ENCODE measurements at regions not wholly inside any gene's neighbourhood (a gene's known extent, or its start where the extent isn't known, plus 50 kb on each side); places are given as distances from the start of the nearest gene placed in this dataset.

DNA sequence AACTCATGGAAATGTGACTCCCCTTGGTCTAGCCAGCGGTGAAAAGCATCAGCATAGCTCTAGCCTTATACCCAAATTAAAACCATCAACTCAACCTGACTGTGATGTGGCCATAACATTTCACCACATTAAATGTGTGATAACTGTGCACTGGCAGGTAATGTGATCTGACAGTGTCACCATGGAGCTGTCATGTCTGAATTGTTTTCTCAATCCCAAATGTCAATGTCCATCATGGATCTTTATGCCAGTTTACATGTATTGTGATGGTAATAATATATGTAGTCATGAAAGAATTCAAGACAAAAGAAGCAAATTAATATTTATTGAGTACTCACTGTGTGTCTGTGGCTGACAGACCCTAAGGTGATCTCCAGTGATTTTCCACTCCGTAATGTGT, 213.4 kb upstream of the EOMES start:
- DNase-seq (ENCODE audit: low read depth) = no peak

DNA sequence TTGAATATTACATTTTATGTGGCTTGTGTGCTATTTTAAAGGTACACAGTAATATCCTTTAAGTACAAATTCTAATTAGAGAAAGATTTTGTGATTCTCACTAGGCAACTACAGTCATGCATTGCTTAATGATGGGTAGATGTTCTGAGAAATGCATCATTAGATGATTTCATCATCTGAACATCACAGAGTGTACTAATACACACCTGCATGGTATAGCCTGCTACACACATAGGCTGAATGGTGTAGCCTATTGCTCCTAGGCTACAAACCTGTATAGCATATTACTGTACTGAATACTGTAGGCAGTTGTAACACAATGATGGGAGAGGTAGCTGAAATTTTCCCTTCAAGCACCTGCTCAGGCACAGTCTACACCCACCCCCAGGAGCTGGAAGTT, 217.4 kb upstream of the EOMES start:
- DNase-seq (ENCODE audit: low read depth) = no peak

DNA sequence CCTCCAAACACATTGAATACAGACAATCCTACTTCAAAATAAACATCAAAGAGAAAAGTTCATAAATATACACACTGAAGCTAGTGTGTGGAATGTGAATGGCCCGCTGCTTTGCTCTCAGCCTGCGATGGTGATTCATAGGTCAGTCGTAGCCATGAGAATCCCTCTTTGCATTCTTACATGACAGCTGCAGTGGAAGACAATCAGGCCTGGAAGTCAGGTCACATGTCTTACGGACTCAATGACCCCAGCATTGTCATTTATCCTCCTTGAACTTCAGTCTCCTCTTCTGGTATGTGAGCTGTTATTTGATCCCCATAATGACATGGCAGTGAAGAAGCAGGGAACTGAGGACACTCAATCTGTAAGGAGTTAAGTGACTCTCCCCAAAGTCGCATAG, 217.8 kb upstream of the EOMES start:
- DNase-seq (ENCODE audit: low read depth) = no peak

DNA sequence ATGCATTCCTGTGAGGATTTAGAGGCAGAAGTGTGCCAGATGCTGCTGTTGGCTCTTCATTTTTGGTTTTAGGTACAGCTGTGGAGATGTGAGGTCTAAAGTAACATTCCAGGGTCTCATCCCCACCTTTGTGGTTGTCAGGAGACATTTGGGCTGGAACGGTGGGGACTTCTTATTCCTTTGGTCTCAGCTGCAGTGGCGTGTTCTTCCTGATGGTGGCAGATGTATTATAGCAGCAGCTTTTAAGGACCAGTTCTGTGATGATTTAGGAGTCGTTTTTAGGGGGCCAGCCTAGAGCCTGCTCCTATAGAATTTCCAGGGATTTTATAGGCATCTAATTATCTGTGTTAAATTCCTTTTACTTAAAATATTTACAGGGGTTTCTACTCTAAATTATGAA, 221.0 kb upstream of the EOMES start:
- no peak for DNase-seq (ENCODE audit: low read depth)

DNA sequence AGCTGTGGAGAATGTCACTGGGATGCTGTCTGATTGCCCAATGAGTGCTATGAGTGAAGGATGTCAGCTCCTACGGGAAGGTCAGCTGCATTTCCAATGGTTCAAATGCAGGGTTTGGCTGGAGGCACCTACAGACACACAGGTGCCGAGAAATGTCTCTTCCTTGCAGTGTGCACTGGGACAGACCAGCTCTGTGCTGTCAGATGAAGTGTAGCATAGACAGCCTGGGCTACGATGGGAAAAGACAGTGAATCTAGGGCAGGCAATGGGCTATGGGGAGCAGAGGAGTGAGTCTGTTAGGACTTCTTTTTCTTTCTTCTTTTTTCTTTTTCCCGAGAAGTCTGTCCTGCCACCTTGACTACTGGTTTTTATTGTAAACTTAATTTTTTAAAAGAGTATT, 223.1 kb upstream of the EOMES start:
- no peak for DNase-seq (ENCODE audit: low read depth)

DNA sequence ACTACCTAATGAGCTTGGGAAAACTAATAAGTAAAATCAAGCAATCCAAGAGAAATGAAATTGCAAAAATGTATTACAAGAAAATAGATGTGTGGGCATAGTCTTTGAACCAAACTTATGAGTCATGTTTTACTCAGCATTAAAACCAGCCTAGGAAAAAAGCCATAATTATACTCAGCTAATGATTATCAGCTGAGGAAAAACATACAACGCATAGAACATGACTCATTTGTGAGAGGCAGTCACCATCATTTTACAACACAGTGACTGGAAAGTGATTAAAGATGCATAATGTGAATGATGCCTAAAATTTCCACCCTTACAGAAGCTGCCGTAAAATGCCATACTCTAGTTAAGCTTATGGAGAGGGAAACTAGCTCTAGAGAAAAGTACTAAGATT, 238.0 kb upstream of the EOMES start:
- DNase-seq (ENCODE audit: low read depth) = no peak

DNA sequence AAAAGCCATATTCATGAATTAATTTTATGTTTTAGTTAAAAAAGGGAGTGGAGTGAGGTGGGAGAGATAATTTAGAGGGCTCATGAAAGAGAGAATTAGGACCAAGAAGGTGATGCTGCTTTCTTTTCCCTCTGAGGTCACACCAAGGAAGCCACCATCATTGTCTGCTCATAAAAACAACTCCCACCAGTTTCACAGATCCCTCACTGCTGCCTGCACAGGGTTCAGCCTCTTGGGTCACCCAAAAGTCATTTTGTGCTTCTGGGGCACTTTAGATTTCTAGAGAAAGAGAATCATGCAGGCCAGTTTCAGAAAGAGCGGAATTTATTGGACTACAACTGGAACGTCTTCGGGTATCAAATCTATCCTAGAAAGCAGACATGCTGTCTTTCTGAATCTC, 241.4 kb upstream of the EOMES start:
- DNase-seq (ENCODE audit: low read depth) = no peak

DNA sequence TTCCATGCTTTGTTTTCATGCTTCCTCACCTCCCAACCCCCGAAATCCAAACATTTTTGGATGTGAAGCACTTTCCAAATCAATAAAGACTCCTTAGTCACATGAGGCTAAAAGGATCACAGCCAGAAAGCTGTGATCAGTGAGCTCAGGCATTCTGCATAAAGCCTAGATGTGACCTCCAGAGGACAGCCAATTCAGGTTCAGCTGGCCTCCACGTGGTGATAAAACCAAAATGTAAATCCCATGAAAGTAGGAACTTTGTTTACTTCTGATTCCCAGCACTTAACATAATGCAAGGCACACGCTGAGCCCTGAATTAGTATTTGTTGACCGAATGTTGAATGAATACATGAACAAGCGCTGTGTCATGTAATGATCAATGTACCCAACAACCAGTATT, 249.5 kb upstream of the EOMES start:
- no peak for DNase-seq (ENCODE audit: low read depth)

DNA sequence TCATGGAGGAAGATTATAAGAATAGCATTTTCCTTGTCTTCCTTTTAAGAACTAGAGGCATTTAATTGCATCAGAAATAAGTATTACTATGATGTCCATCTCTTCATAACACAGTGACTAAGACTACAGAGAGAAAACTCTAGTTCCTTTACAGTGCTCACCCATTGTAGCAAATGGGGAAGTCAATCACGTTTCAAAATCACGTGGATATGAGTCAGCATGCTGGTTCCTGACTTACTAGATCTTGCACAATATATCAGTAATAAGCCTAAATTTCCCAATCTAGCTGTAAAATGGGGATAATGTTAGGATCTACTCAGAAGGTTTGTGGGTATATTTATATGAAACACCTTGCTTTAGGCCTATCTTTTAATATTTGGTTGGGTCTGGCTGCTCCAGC, 254.8 kb upstream of the EOMES start:
- DNase-seq (ENCODE audit: low read depth) = peak; percentile 8

DNA sequence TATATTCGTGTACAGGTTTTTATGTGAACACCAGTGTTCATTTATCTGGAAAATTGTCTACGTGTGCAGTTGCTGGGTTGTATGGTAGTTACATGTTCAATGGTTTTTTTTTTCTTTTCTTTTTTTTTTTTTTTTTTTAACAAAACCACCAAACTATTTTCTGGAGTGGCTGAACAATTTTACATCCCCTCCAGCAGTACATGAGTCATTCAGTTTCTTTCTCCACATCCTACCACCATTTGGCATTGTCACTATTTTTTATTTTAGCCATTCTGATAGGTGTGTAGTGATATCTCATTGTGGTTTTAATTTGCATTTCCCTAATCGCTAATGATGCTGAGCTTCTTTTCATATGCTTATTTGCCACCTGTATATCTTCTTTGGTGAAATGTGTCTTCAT, 256.3 kb upstream of the EOMES start:
- DNase-seq (ENCODE audit: low read depth) = no peak

DNA sequence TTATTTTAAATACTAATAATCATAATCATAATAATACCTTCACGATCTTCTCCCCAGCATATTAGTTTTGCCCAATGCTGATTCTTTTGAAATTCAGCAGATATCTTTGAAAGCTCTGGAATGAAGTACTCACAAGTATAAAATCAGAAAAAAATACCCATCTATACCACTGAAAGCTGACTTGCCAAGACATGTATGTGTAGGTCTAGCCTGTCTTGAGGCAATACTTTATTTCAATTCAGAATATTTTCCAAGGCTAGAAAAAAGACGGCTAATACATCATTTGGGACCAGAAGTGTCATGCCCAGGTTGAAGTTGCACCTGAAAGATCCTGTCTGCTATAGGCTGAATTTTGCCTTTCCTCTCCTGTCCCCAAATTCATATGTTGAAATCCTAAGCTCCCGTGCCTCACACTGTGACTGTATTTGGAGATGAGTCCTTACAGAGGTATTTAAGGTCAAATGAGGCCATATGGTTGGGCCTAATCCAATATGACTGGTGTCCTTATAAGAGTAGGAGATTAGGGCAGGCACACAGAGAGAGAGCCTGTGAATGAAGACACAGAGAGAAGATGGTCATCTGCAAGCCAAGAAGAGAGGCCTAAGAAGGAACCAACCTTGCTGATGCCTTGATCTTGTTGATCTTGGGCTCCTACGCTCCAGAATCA, 255.9 kb upstream of the CMC1 start:
- no peak for DNase-seq (ENCODE audit: low read depth)

DNA sequence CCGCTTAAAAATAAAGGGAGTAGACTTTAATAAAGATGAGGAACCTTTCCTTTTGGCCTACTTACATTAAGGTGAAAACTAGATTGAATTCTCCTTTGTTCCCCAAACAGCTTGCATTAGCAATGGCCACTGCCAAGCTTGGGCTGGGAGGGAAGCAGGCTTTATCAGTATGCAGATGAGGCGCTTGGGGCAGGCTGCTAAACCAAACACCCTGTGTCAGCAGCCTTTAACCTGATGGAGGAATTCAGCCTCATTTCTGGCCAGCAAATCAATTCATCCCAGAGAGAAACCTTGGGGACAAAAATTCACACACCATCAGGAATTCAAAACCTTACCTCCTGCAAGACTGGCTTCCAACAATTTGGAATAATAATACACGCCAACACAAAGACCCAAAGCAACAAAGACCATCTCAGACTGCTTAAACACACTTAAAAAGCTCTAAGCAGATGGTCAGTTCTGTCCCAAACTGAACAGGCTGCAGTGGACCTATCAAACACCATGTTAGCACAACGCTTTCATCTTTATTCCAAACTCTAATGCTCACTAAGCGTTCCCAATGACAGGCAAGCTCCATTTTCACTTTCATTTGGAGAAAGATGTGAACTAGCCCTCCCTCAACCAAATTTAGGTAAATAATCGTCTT, 255.1 kb upstream of the CMC1 start:
- no peak for DNase-seq (ENCODE audit: low read depth)

DNA sequence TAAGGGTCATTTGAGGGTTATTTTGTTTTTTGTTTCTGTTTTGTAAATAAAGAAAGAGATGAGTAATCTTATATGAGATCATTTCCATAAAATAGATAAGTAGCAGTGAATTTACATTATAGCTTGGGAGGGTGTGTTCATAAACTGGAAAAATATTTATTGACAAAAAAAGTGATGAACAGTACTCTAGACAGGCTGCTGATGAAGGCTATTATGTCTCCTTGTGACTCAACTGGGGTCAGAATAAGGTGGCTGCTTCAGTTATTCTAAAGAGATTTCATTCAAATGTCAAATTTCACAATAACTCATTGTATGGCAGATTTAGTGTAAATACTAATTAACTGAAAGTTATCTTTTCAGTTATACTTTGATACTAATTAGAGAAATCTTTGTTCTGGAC, 251.1 kb upstream of the CMC1 start:
- DNase-seq (ENCODE audit: low read depth) = no peak

DNA sequence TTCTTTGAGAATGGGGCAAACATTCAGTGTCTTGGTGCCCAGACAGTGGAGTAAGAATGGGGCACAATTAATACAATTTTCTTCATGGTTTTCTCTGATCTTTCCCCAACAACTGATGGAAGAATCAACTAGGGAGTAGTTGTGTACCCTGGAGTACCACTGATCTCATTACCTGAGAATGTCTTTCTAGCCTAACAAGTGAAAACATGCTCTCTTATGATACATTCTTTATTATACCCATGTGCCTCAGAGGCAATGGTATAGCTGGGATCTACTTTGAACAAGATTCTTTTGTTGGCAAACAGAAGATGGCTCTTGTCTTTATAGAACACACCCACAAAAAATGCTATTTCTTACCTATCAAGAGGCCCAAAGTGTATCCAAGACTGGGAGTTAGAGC, 250.6 kb upstream of the CMC1 start:
- no peak for DNase-seq (ENCODE audit: low read depth)

DNA sequence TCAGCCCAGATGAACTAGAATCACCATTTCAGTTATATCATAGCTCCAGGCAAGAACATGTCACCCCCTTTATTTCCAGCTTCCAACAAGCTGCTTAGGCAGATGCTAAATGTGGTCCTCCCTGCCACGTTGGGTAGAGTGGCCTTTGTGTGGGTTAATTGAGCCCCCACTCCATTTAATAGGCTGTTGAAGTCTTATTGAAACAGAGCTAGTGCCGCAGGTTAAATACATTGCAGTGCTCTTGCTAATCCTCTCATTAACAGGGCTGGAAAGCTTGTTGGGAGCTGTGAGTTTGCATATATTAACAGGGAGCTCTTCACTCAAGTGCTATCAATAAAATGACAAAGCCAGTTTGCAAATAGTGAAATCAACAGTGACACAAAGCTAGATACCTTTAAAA, 248.4 kb upstream of the CMC1 start:
- no peak for DNase-seq (ENCODE audit: low read depth)

DNA sequence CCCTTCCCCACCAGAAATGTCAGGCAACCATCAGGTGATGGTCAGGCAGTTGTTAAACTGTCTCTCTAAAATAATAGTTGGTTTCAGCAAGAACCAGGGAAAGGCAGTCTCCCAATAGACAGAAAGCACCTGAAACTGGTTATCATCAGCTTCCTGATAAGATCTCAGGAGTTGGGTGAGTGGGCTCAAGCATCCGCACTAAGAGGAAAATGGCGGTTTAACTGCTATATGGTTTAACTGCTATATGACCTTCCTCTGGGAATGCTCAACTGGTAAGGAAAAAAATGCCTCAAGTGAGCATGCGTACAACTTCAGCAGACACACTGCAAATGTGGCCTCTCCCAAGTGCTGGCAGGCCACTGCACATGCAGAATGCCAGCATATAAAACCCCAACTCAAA, 240.8 kb upstream of the CMC1 start:
- no peak for DNase-seq (ENCODE audit: low read depth)

DNA sequence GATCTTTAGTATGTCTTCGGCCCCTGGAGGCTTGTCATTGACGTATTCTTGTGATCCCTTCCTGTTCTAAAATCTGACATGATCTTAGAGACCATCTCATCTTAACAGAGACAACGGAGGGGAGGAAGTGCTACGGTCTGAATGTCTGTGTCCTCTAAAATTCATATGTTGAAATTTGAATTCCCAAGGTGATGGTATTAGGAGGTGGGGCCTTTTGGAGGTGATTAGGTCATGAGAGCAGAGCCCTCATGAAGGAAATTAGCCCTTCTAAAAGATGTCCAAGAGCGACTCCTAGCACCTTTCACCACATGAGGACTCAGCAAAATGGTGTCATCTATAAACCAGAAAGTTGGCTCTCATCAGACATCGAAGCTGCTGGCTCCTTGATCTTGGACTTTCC, 233.2 kb upstream of the CMC1 start:
- no peak for DNase-seq (ENCODE audit: low read depth)

DNA sequence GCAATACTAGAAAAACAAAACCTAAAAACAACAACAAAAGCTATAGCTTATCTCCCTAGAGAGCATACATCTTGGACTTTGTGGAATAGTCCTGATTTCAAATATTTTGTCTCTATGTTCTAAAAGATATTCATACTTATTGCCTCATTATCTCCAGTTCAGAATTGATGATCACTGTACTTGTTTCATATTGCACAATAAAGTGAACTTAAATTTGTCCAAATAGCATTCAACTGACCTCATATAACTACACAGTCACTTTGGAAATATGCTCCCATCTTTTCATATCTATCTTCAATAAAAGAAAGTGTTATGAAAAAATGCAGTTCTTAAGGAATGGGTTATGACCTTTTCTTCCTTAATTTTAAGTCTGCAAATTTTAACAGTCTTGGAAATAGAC, 228.6 kb upstream of the CMC1 start:
- DNase-seq (ENCODE audit: low read depth) = no peak

DNA sequence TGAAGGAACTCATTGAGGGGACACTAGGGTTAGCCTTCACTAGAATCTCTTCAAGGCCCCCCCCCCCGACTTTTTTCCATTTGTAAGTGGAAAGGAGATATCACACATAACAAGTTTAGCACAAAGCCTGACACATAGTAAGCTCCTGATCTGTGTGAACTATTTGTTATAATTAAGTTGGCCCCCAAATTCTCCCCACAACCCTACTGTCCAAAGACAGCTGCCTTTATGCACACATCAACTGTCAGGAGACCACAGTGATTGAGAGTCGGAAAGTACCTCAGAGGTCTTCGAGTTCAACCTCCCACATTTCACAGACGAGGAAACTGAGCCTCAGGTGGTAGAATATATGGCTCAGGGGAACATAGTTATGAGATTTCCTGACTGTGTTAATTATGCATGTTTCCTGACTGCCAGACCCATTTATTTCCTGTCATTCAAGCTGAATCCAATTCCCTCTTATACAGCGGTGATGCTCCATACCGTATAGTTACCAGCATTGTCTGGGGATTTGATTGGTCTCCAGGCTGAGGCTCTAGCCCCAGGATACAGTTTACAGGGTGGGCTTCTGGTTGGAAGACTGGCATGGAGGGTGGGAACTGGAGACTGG, 227.4 kb upstream of the CMC1 start:
- DNase-seq (ENCODE audit: low read depth) = no peak

DNA sequence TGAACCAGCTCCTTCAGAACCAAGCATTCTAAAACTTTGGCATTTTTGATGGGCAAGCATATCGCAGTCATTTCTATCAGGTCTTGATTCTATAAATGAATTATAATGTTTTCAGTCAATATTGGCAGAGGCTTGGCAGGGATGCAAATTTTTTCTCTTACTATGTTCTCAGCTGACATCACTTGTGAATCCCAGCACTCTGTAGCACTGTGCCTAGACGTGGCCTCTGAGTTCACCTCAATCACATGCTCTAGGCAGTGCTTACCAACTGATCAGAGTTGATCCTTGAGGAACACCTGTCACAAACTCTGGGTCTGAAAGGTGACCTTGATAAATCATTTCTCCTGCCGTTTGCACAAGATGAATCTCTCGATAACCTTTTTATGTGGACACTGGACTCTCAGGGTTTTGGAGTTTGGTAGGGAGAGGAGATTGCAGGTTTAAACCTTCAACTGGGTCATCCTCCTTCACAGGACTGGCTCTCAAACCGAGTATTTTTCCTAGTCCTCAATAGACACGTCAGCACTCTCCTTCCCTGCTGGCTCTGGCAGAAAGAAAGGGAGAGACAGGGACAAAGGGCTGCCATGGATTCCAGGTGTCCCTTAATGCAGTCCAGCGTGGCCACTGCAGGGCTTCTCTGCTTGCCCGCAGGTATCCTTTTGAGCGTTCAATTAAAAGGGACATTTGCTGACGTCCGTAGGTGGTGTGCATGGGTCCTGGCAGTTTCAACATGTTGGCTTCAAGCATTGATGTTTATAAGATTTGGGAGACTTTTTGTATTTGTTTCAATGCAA, 222.3 kb upstream of the CMC1 start:
- DNase-seq (ENCODE audit: low read depth) = no peak

DNA sequence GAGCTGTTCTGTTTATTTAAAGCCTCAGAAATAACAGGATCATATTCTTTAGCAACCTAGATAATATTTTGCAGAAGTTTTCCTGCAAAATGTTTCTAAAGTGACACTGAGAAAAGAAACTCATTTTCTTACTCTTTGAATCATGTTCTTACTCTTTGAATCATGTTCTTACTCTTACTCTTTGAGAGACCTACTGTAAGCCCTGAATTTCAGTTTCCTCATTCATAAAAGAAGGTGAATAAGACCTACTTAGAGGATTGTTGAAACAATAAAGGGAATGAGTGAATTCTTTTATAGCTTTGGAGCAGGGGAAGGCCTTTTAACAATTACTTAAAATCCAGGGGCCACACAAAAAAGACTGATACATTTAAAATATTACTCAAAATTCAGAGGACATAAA, 221.7 kb upstream of the CMC1 start:
- DNase-seq (ENCODE audit: low read depth) = no peak

DNA sequence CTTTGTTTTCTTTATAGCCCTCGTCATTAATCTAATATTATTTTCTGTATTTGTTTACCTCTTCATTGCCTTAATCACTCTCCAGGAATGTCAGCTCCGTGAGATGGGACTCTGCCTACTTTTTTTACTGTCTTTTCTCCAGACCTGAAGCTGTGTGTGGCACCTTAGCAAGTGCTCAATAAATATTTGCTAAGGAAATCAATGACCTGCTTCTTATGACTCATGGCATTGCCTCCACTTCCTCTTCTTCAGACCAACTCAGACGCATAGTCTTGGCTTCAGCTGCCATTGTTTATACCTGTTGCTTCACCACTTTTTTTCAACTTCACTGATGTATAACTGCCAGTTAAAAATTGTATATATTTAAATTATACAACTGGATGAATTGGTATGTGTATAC, 218.5 kb upstream of the CMC1 start:
- DNase-seq (ENCODE audit: low read depth) = no peak

DNA sequence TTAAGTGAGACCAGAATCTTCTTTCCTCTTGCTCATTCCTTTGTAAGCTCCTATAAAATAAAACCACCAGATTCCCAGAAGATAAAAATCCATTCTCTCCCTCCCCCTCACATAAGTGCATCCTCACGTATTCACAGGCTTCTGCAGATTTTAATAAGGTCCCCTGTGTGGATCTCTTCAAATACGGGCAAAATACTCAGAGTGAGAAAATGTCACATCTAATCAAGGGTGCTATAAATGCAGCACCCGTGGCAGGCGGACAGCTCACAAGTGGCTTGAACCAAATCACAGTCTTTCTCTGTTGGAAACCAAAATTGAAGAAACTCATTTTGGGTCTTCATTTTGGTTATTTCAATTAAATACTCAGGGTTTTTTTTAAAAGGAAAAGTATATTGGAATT, 212.9 kb upstream of the CMC1 start:
- no peak for DNase-seq (ENCODE audit: low read depth)

All from forelimb muscle (tissue), 1 donor.